NCI-H1417 (cell line): ENCODE measurements at regions not wholly inside any gene's neighbourhood (a gene's known extent, or its start where the extent isn't known, plus 50 kb on each side); places are given as distances from the start of the nearest gene placed in this dataset.
"Not testable (repeated sequence)": the region's sequence is repeated elsewhere in the genome, so short reads cannot be mapped to it uniquely, and the experiment has no call there.

ENCODE experiments used
- DNase-seq, 3 experiments: peaks; one replicate each; lab custom pipeline; 2025; lab: John Stamatoyannopoulos, UW

GRCh38 chr13:82206241-82206640 lies 1676.0 kb downstream of the SLITRK1 start:
- DNase-seq = no peak

- no peak for DNase-seq
Observed at GRCh38 chr13:82202398-82202797, 1679.9 kb downstream of the SLITRK1 start.

GRCh38 chr13:82196087-82196486 lies 1686.2 kb downstream of the SLITRK1 start:
- no peak for DNase-seq

- DNase-seq = no peak
Observed at GRCh38 chr13:82187227-82187626, 1695.0 kb downstream of the SLITRK1 start.

GRCh38 chr13:82176751-82177150 lies 1705.5 kb downstream of the SLITRK1 start:
- no peak for DNase-seq

- no peak for DNase-seq
Observed at GRCh38 chr13:82165396-82166174, 1716.7 kb downstream of the SLITRK1 start.

GRCh38 chr13:82164780-82165395 lies 1717.4 kb downstream of the SLITRK1 start:
- DNase-seq = not testable (repeated sequence)

GRCh38 chr13:82147526-82147925 lies 1734.7 kb downstream of the SLITRK1 start:
- DNase-seq = no peak

GRCh38 chr13:82136880-82137279 lies 1745.4 kb downstream of the SLITRK1 start:
- no peak for DNase-seq

- no peak for DNase-seq
Observed at GRCh38 chr13:82129281-82129680, 1753.0 kb downstream of the SLITRK1 start.

- no peak for DNase-seq
Observed at GRCh38 chr13:82118589-82118988, 1763.7 kb downstream of the SLITRK1 start.

- DNase-seq = peak in 2 of 3 experiments; percentile 14 to 68
Observed at GRCh38 chr13:82116422-82116989, 1765.8 kb downstream of the SLITRK1 start.

GRCh38 chr13:82115391-82115790 lies 1766.9 kb downstream of the SLITRK1 start:
- DNase-seq = no peak

- no peak for DNase-seq
Observed at GRCh38 chr13:82096256-82096655, 1755.3 kb upstream of the SPRY2 start.

- DNase-seq = no peak
Observed at GRCh38 chr13:82092312-82092711, 1751.4 kb upstream of the SPRY2 start.

GRCh38 chr13:82088781-82089180 lies 1747.9 kb upstream of the SPRY2 start:
- no peak for DNase-seq

GRCh38 chr13:82076496-82076895 lies 1735.6 kb upstream of the SPRY2 start:
- DNase-seq = peak in 2 of 3 experiments; percentile 31 to 78

GRCh38 chr13:82070416-82070815 lies 1729.5 kb upstream of the SPRY2 start:
- DNase-seq = no peak

GRCh38 chr13:82062772-82063171 lies 1721.8 kb upstream of the SPRY2 start:
- peak in 1 of 3 experiments; percentile 50 for DNase-seq

GRCh38 chr13:82058364-82058763 lies 1717.4 kb upstream of the SPRY2 start:
- DNase-seq = no peak

GRCh38 chr13:82045316-82045715 lies 1704.4 kb upstream of the SPRY2 start:
- DNase-seq = not testable (repeated sequence)

- peak in 2 of 3 experiments; percentile 16 to 66 for DNase-seq
Observed at GRCh38 chr13:82036602-82037001, 1695.7 kb upstream of the SPRY2 start.

GRCh38 chr13:82011355-82011754 lies 1670.4 kb upstream of the SPRY2 start:
- DNase-seq = no peak
